ENCODE measurements at regions not wholly inside any gene's neighbourhood (a gene's known extent, or its start where the extent isn't known, plus 50 kb on each side); places are given as distances from the start of the nearest gene placed in this dataset.

- H2AFZ ChIP-seq (ENCODE audit: low read length): no peak overlapping the region
- H4K20me1 ChIP-seq (ENCODE audit: insufficient read depth, low read length): no peaks in the 10 kb centered on the region
- BruUV-seq (replicated peaks): no TSS peak
- no peak overlapping the region for H3K27ac ChIP-seq (ENCODE audit: low read depth, low read length, poor library complexity, severe bottlenecking)
- no peaks in the 10 kb centered on the region for H3K4me1 ChIP-seq (ENCODE audit: insufficient read depth, low read length, poor library complexity, severe bottlenecking)
- POLR2A ChIA-PET: interaction anchor here (0.6 kb wide), 1 partner anchor 287 kb away, joined by 6 read pairs; no protein-coding TSS in a partner anchor
- TF ChIP-seq CTCF (conservative IDR thresholded peaks at IDR 0.05; ENCODE audit: low read length) (no peak), EZH2phosphoT487 (IDR thresholded peaks at IDR 0.05; ENCODE audit: borderline replicate concordance, low read depth, low read length) (no peak)
- H3K9me2 ChIP-seq (ENCODE audit: insufficient read depth, low read length): no peaks in the 10 kb centered on the region
- H3K4me3 ChIP-seq (ENCODE audit: low read depth, low read length, poor library complexity, severe bottlenecking): no peak overlapping the region
- no peaks in the 10 kb centered on the region for H3K36me3 ChIP-seq (ENCODE audit: insufficient read depth, low read length)
- no peak overlapping the region for H3K4me2 ChIP-seq (ENCODE audit: low read length)
- DNase-seq (ENCODE audit: low spot score): no peak
- H3K79me2 ChIP-seq (ENCODE audit: insufficient read depth, low read depth, low read length): no peaks in the 10 kb centered on the region
- no peaks in the 10 kb centered on the region for H3K9me3 ChIP-seq (ENCODE audit: low read length)
- intact Hi-C loops (cut with micrococcal nuclease; ENCODE audit: unreplicated experiment): no loop called here
- CTCF ChIA-PET (ENCODE audit: unreplicated experiment): no interaction called here
Measured at GRCh38 chr2:41990688-41991087, 57.1 kb upstream of the PKDCC start.

GRCh38 chr2:41992056-41992642 lies 55.7 kb upstream of the PKDCC start:
- TF ChIP-seq CTCF (conservative IDR thresholded peaks at IDR 0.05; ENCODE audit: low read length): no peak
- TF ChIP-seq EZH2phosphoT487 (IDR thresholded peaks at IDR 0.05; ENCODE audit: borderline replicate concordance, low read depth, low read length): no peak
- Histone ChIP-seq H3K4me2 (ENCODE audit: low read length) (no peak overlapping the region), H3K79me2 (ENCODE audit: insufficient read depth, low read depth, low read length) (no peaks in the 10 kb centered on the region), H4K20me1 (ENCODE audit: insufficient read depth, low read length) (no peaks in the 10 kb centered on the region), H3K4me1 (ENCODE audit: insufficient read depth, low read length, poor library complexity, severe bottlenecking) (no peaks in the 10 kb centered on the region), H2AFZ (ENCODE audit: low read length) (no peak overlapping the region), H3K4me3 (ENCODE audit: low read depth, low read length, poor library complexity, severe bottlenecking) (no peak overlapping the region), H3K9me2 (ENCODE audit: insufficient read depth, low read length) (no peaks in the 10 kb centered on the region), H3K9me3 (ENCODE audit: low read length) (no peaks in the 10 kb centered on the region), H3K36me3 (ENCODE audit: insufficient read depth, low read length) (no peaks in the 10 kb centered on the region), H3K27ac (ENCODE audit: low read depth, low read length, poor library complexity, severe bottlenecking) (no peak overlapping the region)
- DNase-seq (ENCODE audit: low spot score): no peak
- BruUV-seq (replicated peaks): no TSS peak
- ChIA-PET POLR2A (no interaction called here), CTCF (ENCODE audit: unreplicated experiment) (no interaction called here)
- intact Hi-C loops (cut with micrococcal nuclease; ENCODE audit: unreplicated experiment): no loop called here

DNA sequence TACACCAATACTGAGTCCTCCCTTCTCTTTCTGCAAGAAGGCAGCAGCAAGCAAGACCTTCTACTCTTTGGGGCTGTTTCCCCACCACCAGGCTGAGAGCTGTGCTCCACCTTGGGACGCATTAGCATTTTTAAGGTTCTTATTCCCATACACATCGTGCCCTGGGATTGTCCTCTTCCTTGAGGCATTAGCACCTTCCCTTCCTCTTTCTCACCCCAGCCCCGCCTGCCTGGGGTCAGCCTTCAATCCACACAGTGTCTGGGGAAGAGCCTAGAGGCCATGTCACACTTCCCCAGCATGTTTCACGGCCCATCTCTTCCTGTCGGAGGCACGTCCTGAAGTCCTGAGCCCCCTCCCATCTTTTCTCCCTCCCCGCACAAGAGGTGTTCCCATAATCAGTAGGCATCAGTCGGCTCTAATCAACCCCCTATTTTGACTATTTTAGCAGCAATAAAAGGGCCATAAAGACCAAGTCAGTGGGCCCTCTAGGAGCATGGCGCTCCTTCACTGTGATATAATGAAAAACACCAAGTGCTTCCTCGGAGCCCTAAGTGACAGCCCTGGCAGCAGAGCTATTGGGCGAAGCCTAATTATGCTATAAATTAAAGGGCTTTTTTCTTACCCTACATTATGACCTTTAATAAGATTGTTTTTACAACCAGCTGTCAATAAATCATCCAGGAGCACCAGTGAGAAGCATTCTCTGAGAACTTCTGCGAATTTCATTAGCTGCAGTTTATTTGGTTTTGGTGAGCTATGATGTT lies 55.0 kb upstream of the PKDCC start:
- Histone ChIP-seq H2AFZ (ENCODE audit: low read length) (no peak overlapping the region), H4K20me1 (ENCODE audit: insufficient read depth, low read length) (no peaks in the 10 kb centered on the region), H3K79me2 (ENCODE audit: insufficient read depth, low read depth, low read length) (no peaks in the 10 kb centered on the region), H3K9me2 (ENCODE audit: insufficient read depth, low read length) (no peaks in the 10 kb centered on the region), H3K27ac (ENCODE audit: low read depth, low read length, poor library complexity, severe bottlenecking) (no peak overlapping the region), H3K4me3 (ENCODE audit: low read depth, low read length, poor library complexity, severe bottlenecking) (no peak overlapping the region), H3K4me2 (ENCODE audit: low read length) (no peak overlapping the region), H3K9me3 (ENCODE audit: low read length) (no peaks in the 10 kb centered on the region), H3K4me1 (ENCODE audit: insufficient read depth, low read length, poor library complexity, severe bottlenecking) (no peaks in the 10 kb centered on the region), H3K36me3 (ENCODE audit: insufficient read depth, low read length) (no peaks in the 10 kb centered on the region)
- ChIA-PET CTCF (ENCODE audit: unreplicated experiment) (no interaction called here), POLR2A (no interaction called here)
- no peak for DNase-seq (ENCODE audit: low spot score)
- intact Hi-C loops (cut with micrococcal nuclease; ENCODE audit: unreplicated experiment): no loop called here
- BruUV-seq (replicated peaks): no TSS peak
- no peak for TF ChIP-seq CTCF (conservative IDR thresholded peaks at IDR 0.05; ENCODE audit: low read length)
